Cardiac fibroblast (primary cell): ENCODE measurements at regions not wholly inside any gene's neighbourhood (a gene's known extent, or its start where the extent isn't known, plus 50 kb on each side); places are given as distances from the start of the nearest gene placed in this dataset.

Experiments
- DNase-seq, 2 donors: peaks; one replicate each; pipeline versions ENCODE4 v3.0.0 to v3.0.0-alpha.2; 2010; ENCODE audit warnings: low read depth in 2 of 2
- H3K4me3 ChIP-seq, 2 donors: replicated peaks in 1 of 2; 1 replicate in 1 of 2; 2 replicates in 1 of 2; pipeline ENCODE4 v1.5.1; 2011; ENCODE audit warnings: low read depth in 2 of 2, low read length in 2 of 2, mild to moderate bottlenecking in 2 of 2, moderate library complexity in 1 of 2
- TF ChIP-seq, protein P1 (sequence below): IDR thresholded peaks from one replicate; pipeline ENCODE4 v1.5.1; 2011; ENCODE audit warnings: low read depth, mild to moderate bottlenecking, low read length, inconsistent platforms

DNA sequence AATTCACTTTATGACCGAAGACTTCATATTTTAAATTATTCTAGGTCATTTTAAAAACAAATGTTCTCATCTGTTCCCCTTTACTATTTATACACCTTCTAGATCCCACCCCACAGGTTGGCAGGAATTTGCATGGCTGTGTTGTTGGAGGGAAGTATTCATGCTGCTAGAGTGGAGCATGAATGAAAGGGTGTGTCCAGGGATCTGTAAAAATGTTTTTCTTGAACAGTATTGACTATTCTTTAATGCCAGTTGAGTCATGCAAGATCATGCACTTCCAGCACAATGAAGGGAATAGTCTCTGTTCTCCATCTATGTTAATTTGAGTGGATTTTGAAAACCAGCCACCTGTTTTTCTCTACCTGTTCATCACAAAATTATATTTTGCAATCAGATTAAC lies 52.0 kb upstream of the COL3A1 start:
- no peak overlapping the region for H3K4me3 ChIP-seq
- TF ChIP-seq, protein P1, sequence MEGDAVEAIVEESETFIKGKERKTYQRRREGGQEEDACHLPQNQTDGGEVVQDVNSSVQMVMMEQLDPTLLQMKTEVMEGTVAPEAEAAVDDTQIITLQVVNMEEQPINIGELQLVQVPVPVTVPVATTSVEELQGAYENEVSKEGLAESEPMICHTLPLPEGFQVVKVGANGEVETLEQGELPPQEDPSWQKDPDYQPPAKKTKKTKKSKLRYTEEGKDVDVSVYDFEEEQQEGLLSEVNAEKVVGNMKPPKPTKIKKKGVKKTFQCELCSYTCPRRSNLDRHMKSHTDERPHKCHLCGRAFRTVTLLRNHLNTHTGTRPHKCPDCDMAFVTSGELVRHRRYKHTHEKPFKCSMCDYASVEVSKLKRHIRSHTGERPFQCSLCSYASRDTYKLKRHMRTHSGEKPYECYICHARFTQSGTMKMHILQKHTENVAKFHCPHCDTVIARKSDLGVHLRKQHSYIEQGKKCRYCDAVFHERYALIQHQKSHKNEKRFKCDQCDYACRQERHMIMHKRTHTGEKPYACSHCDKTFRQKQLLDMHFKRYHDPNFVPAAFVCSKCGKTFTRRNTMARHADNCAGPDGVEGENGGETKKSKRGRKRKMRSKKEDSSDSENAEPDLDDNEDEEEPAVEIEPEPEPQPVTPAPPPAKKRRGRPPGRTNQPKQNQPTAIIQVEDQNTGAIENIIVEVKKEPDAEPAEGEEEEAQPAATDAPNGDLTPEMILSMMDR = no peak
- DNase-seq = peak in 1 of 2 donors; percentile 26
